GM19372 (cell line): ENCODE measurements at regions not wholly inside any gene's neighbourhood (a gene's known extent, or its start where the extent isn't known, plus 50 kb on each side); places are given as distances from the start of the nearest gene placed in this dataset.

Experiments used
- ATAC-seq: cut with Tn5 transposase; IDR thresholded peaks from one replicate; pipeline ENCODE4 v1.9.1; 2021; ENCODE audit warnings: mild to moderate bottlenecking, low read depth, moderate library complexity; ENCODE audit not compliant: unreplicated experiment

GRCh38 chr2:64845273-64845905 lies 143.8 kb upstream of the SLC1A4 start:
- ATAC-seq, result no peak

GRCh38 chr2:64846177-64846576 lies 143.0 kb upstream of the SLC1A4 start:
- ATAC-seq, result no peak

GRCh38 chr2:64847930-64848329 lies 141.3 kb upstream of the SLC1A4 start:
- no peak for ATAC-seq

GRCh38 chr2:64848363-64848762 lies 140.8 kb upstream of the SLC1A4 start:
- no peak for ATAC-seq

- ATAC-seq, result no peak
These were observed 140.3 kb upstream of the SLC1A4 start for GRCh38 chr2:64848945-64849344.

GRCh38 chr2:64850642-64851041 lies 138.6 kb upstream of the SLC1A4 start:
- no peak for ATAC-seq

GRCh38 chr2:64852771-64853241 lies 136.4 kb upstream of the SLC1A4 start:
- no peak for ATAC-seq

GRCh38 chr2:64853306-64853705 lies 135.9 kb upstream of the SLC1A4 start:
- ATAC-seq, result no peak

- ATAC-seq, result no peak
These were observed 135.3 kb upstream of the SLC1A4 start for GRCh38 chr2:64853894-64854293.

GRCh38 chr2:64854773-64855237 lies 134.4 kb upstream of the SLC1A4 start:
- ATAC-seq, result no peak

- no peak for ATAC-seq
These were observed 131.4 kb upstream of the SLC1A4 start for GRCh38 chr2:64857581-64858471.

- ATAC-seq, result no peak
These were observed 130.5 kb upstream of the SLC1A4 start for GRCh38 chr2:64858541-64859311.

- no peak for ATAC-seq
These were observed 129.6 kb upstream of the SLC1A4 start for GRCh38 chr2:64859312-64860212.

- ATAC-seq, result peak; percentile 34
These were observed 128.8 kb upstream of the SLC1A4 start for GRCh38 chr2:64860276-64860885.

- ATAC-seq, result no peak
These were observed 128.3 kb upstream of the SLC1A4 start for GRCh38 chr2:64860936-64861335.

GRCh38 chr2:64861452-64862397 lies 127.5 kb upstream of the SLC1A4 start:
- no peak for ATAC-seq

- no peak for ATAC-seq
These were observed 126.6 kb upstream of the SLC1A4 start for GRCh38 chr2:64862623-64863022.

GRCh38 chr2:64863097-64863820 lies 125.9 kb upstream of the SLC1A4 start:
- ATAC-seq, result no peak
